Right lobe of liver (tissue), 6 donors: ENCODE measurements at regions not wholly inside any gene's neighbourhood (a gene's known extent, or its start where the extent isn't known, plus 50 kb on each side); places are given as distances from the start of the nearest gene placed in this dataset.

ENCODE experiments used
- ATAC-seq, 4 donors: fragments of 200-7000 bp; cut with Tn5 transposase; one replicate each; pipeline ENCODE4 v1.9.1; 2020; ENCODE audit warnings: mild to moderate bottlenecking in 4 of 4, moderate library complexity in 4 of 4
- DNase-seq, 3 donors: peaks; one replicate each; pipeline ENCODE4 v3.0.0-alpha.2; 2020
- H3K27ac ChIP-seq, 3 donors: fragments of 200-600 bp; one replicate each; pipeline ENCODE4 v1.8.0; 2022
- H3K27me3 ChIP-seq, 2 donors: fragments of 200-600 bp; one replicate each; pipeline ENCODE4 v1.8.0; 2022
- H3K36me3 ChIP-seq, 4 donors: fragments of 200-600 bp; sonication (generic) in 1 of 4; one replicate each; pipeline versions ENCODE4 v1.5.1 to v1.8.0; 2017 to 2022; ENCODE audit warnings: control low read depth in 1 of 4
- H3K4me1 ChIP-seq, 4 donors: fragments of 200-600 bp; sonication (generic) in 1 of 4; one replicate each; pipeline versions ENCODE4 v1.5.1 to v1.8.0; 2017 to 2022; ENCODE audit warnings: control low read depth in 1 of 4
- H3K4me3 ChIP-seq, 3 donors: fragments of 200-600 bp; one replicate each; pipeline ENCODE4 v1.8.0; 2022
- H3K9me3 ChIP-seq, 4 donors: fragments of 200-600 bp; sonication (generic) in 1 of 4; one replicate each; pipeline versions ENCODE4 v1.5.1 to v1.8.0; 2017 to 2022; ENCODE audit warnings: control low read depth in 1 of 4
- POLR2A ChIP-seq: fragments of 450-650 bp; IDR thresholded peaks from one replicate; pipeline ENCODE4 v1.6.1; 2017; ENCODE audit warnings: antibody characterized with exemption, mild to moderate bottlenecking
- WGBS: methylation state at CpG from one replicate; pipeline ENCODE4 v1.1.6; 2018; ENCODE audit warnings: low coverage, low lambda C conversion rate; ENCODE audit not compliant: insufficient coverage; ENCODE audit errors: missing lambda C conversion rate; 5-methylcytosine and 5-hydroxymethylcytosine counted together
- intact Hi-C, 2 donors: fragments of 100-400 bp; cut with DNase I; formaldehyde crosslinking; loops; one replicate each; pipeline versions ENCODE4 v1.11.2 to v1.14.1; 2022
- TF ChIP-seq, protein P1 (sequence below), 4 donors: fragments of 200-600 bp in 3 of 4; fragments of 450-650 bp in 1 of 4; IDR thresholded peaks; one replicate each; pipeline versions ENCODE4 v1.5.1 to v1.8.0; 2016 to 2022; ENCODE audit warnings: antibody characterized with exemption in 4 of 4, mild to moderate bottlenecking in 2 of 4
- donor health status: DM: no; HTN: yes; CAD: no.
- donor health status: DM: no; HTN: no; CAD: no.
- donor health status: DM: no; HTN: no; CAD: no.
- donor health status: DM: no; HTN: yes; CAD: no.
- donor health status: DM: no; HTN: yes; CAD: no.

DNA sequence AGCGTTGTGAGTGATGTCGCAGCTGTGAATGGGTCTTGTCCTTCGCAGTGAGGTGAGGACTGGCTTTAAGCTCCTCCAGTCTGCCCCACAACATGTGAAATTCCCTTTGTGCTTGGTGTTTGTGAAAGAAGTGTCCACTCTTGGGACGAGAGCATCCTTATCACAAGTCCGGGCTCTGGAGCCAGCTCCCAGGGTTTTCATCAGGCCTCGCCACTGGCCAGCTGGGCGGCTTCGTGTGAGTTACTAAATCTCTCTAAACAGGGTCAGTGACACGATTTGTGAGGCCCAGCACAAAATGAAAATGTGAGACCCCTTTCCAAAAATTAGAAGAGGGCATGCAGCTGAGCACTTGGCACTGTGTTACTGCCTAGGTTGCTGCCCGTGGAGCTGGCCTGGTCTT lies 115.9 kb downstream of the VAPA start:
- H3K36me3 ChIP-seq, result no peaks in the 10 kb centered on the region
- TF ChIP-seq, protein P1, sequence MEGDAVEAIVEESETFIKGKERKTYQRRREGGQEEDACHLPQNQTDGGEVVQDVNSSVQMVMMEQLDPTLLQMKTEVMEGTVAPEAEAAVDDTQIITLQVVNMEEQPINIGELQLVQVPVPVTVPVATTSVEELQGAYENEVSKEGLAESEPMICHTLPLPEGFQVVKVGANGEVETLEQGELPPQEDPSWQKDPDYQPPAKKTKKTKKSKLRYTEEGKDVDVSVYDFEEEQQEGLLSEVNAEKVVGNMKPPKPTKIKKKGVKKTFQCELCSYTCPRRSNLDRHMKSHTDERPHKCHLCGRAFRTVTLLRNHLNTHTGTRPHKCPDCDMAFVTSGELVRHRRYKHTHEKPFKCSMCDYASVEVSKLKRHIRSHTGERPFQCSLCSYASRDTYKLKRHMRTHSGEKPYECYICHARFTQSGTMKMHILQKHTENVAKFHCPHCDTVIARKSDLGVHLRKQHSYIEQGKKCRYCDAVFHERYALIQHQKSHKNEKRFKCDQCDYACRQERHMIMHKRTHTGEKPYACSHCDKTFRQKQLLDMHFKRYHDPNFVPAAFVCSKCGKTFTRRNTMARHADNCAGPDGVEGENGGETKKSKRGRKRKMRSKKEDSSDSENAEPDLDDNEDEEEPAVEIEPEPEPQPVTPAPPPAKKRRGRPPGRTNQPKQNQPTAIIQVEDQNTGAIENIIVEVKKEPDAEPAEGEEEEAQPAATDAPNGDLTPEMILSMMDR (IDR thresholded peaks at IDR 0.05), result no peak
- TF ChIP-seq POLR2A, result no peak
- H3K27me3 ChIP-seq, result no peaks in the 10 kb centered on the region
- intact Hi-C loops, result no loop called here
- 59% methylated on average over 7 of the region's 10 CpGs for WGBS
- no peak overlapping the region for H3K27ac ChIP-seq
- no peak overlapping the region for H3K4me3 ChIP-seq
- ATAC-seq (no peak), DNase-seq (no peak)
- H3K9me3 ChIP-seq, result no peaks in the 10 kb centered on the region
- no peaks in the 10 kb centered on the region for H3K4me1 ChIP-seq

DNA sequence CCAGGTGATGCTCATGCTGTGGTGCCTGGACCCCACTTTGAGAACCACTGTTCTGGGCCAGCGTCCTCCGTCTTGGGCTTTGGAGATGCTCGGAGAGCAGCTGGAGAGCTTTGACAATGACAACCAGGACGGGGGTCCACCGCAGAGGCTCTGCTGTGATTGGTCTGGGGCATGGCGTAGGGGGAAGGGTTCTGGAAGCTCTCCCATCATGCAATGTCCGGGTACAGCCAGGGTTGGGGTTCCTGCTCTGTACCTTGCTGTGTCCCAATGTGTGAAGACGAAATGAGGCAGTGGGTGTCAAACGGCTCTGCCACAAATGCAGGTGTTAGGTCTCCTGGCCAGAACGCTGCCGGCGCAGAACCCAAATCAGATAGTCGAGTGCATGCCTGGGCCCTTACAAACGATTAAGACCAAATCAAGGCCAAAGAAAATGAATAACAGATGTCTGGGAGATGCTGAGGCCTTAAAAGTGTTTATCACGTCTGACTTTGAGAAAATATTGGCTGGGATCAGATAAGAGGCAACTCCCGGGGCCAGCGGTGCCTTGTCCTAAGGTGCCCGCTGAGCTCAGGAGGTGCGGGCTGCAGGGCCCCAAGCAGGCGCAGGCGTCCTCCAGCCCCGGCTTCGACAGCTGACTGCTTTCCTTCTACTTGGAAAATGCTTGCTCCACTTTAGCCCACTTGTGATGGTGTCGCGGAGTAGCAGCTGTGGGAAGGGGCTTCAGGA lies 117.2 kb downstream of the VAPA start:
- Histone ChIP-seq H3K36me3 (no peaks in the 10 kb centered on the region), H3K4me1 (no peaks in the 10 kb centered on the region), H3K9me3 (no peaks in the 10 kb centered on the region), H3K27ac (no peak overlapping the region), H3K27me3 (no peaks in the 10 kb centered on the region), H3K4me3 (no peak overlapping the region)
- WGBS, result 79% methylated on average over 18 of the region's 25 CpGs
- intact Hi-C loops, result no loop called here
- DNase-seq (no peak), ATAC-seq (no peak)
- TF ChIP-seq POLR2A, result no peak
- TF ChIP-seq, protein P1 (IDR thresholded peaks at IDR 0.05), result no peak

DNA sequence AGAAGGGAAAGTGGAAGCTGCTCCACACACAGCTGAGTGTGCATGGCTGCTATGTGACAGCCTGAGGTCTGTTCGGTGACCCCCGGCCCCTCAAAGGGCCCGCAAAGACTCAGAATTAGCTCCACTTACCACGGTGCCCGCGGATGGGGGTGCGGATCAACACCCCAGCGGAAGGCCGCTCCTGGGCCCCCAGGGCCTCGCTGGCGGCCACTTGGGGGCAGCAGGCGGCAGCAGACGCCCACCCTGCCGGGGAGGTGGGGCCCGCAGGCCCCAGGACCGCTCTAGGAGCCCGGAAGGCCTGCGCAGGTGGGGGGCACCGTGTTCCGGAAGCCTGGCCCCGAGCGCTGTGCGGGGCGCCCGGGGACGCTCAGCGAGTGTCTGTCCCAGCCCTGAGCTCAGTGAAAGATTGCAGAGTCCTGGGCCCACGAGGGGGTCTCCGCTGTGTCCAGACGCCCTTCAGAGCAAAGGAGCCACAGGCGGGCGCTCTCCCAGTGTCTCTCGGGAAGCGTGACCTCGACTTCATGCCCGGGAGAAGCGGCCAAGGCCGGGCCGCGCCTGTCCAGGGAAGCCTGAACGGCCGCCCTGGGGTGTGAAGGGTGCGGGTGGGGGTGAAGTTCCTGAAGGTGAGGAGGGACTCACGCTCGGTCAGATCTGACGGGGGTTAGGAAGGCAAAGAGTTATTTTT lies 118.7 kb downstream of the VAPA start:
- Histone ChIP-seq H3K36me3 (no peaks in the 10 kb centered on the region), H3K27me3 (no peaks in the 10 kb centered on the region), H3K9me3 (no peaks in the 10 kb centered on the region), H3K27ac (no peak overlapping the region), H3K4me1 (no peaks in the 10 kb centered on the region), H3K4me3 (peak overlapping the region in 1 of 3 donors; percentile 13)
- peak in 1 of 3 donors; percentile 30 for DNase-seq
- peak; percentile 27 to 62 (median 48) for ATAC-seq
- WGBS, result 16% methylated on average over 26 of the region's 46 CpGs
- TF ChIP-seq, protein P1 (IDR thresholded peaks at IDR 0.05), result peak in 2 of 4 donors; percentile 14 to 18
- no peak for TF ChIP-seq POLR2A
- intact Hi-C loops, result no loop called here

DNA sequence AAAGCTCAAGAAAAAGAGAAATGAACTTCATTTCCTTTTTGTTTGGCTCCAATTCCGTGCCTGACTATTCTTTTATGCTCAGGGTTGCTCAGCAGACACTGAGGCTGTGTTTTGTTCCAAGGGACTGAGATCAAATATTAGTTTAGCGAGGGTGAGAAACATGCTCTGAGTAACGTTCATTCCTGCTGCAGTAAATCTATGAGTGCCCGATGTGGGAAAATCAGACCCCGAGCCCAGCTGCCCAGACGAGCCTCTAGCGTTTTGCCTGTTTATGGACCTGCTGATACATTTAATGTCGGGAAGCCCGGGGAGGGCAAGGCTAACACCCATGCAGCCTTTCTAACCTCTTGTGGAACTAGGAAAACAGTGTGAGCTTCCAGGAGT lies 119.2 kb downstream of the VAPA start:
- DNase-seq (no peak), ATAC-seq (no peak)
- H3K4me3 ChIP-seq, result peak overlapping the region in 1 of 3 donors; percentile 13
- intact Hi-C loops, result no loop called here
- H3K27ac ChIP-seq, result no peak overlapping the region
- 70% methylated on average over 3 of the region's 9 CpGs for WGBS
- no peaks in the 10 kb centered on the region for H3K36me3 ChIP-seq
- no peak for TF ChIP-seq POLR2A
- TF ChIP-seq, protein P1 (IDR thresholded peaks at IDR 0.05), result no peak
- H3K9me3 ChIP-seq, result no peaks in the 10 kb centered on the region
- no peaks in the 10 kb centered on the region for H3K27me3 ChIP-seq
- no peaks in the 10 kb centered on the region for H3K4me1 ChIP-seq
